MM.1S (cell line): ENCODE measurements at regions not wholly inside any gene's neighbourhood (a gene's known extent, or its start where the extent isn't known, plus 50 kb on each side); places are given as distances from the start of the nearest gene placed in this dataset.
A peak's percentile ranks its signal among the peaks of the same experiment; 100 is the strongest.
"Not testable (repeated sequence)": the region's sequence is repeated elsewhere in the genome, so short reads cannot be mapped to it uniquely, and the experiment has no call there.

ENCODE experiments used
- DNase-seq: peaks from one replicate; pipeline ENCODE4 v3.0.0-alpha.2; 2015
- H2AFZ ChIP-seq: fragments of 300-600 bp; sonication (generic); 2 replicates; pipeline ENCODE4 v1.6.0; 2016; ENCODE audit warnings: antibody characterized with exemption, low read length
- H3F3A ChIP-seq: fragments of 300-600 bp; sonication (generic); 2 replicates; pipeline ENCODE4 v1.6.1; 2016; ENCODE audit warnings: mild to moderate bottlenecking, antibody characterized with exemption, low read length, moderate library complexity, mixed read lengths; ENCODE audit not compliant: insufficient read depth
- H3K27ac ChIP-seq: fragments of 300-600 bp; sonication (generic); 2 replicates; pipeline ENCODE4 v1.5.1; 2016; ENCODE audit warnings: mild to moderate bottlenecking, low read length
- H3K27me3 ChIP-seq: fragments of 300-600 bp; sonication (generic); replicated peaks from 2 replicates; pipeline ENCODE4 v1.6.0; 2016; ENCODE audit warnings: low read length; ENCODE audit not compliant: insufficient read depth
- H3K36me3 ChIP-seq: fragments of 300-600 bp; sonication (generic); replicated peaks from 2 replicates; pipeline ENCODE4 v1.6.1; 2016; ENCODE audit warnings: mild to moderate bottlenecking, low read length, mixed read lengths; ENCODE audit not compliant: insufficient read depth
- H3K4me1 ChIP-seq: fragments of 300-600 bp; sonication (generic); 2 replicates; pipeline ENCODE4 v1.6.1; 2016; ENCODE audit warnings: low read length, mixed read lengths
- H3K4me2 ChIP-seq: fragments of 300-600 bp; sonication (generic); 2 replicates; pipeline ENCODE4 v1.6.0; 2016; ENCODE audit warnings: low read depth, low read length
- H3K4me3 ChIP-seq: fragments of 300-600 bp; sonication (generic); 2 replicates; pipeline ENCODE4 v1.5.1; 2016; ENCODE audit warnings: low read length, mixed read lengths
- H3K79me2 ChIP-seq: fragments of 300-600 bp; sonication (generic); 2 replicates; pipeline ENCODE4 v1.6.1; 2016; ENCODE audit warnings: mixed run types, low read length, mixed read lengths
- H3K9ac ChIP-seq: fragments of 300-600 bp; sonication (generic); 2 replicates; pipeline ENCODE4 v1.6.1; 2016; ENCODE audit warnings: low read length, mixed read lengths
- H3K9me2 ChIP-seq: fragments of 300-600 bp; sonication (generic); replicated peaks from 2 replicates; pipeline ENCODE4 v1.6.1; 2016; ENCODE audit warnings: mild to moderate bottlenecking, low read length, mixed read lengths; ENCODE audit not compliant: insufficient read depth
- H3K9me3 ChIP-seq: fragments of 300-600 bp; sonication (generic); replicated peaks from 2 replicates; pipeline ENCODE4 v1.6.1; 2016; ENCODE audit warnings: mild to moderate bottlenecking, low read length, mixed read lengths; ENCODE audit not compliant: insufficient read depth
- H4K20me1 ChIP-seq: fragments of 300-600 bp; sonication (generic); 2 replicates; pipeline ENCODE4 v1.6.1; 2016; ENCODE audit warnings: mild to moderate bottlenecking, low read length, moderate library complexity, mixed read lengths; ENCODE audit not compliant: insufficient read depth
- CTCF ChIP-seq: fragments of 300-600 bp; sonication (generic); IDR thresholded peaks from 2 replicates; pipeline ENCODE4 v1.5.1; 2016; ENCODE audit warnings: antibody characterized with exemption, low read length, mixed read lengths
- EZH2 ChIP-seq: fragments of 300-600 bp; sonication (generic); optimal IDR thresholded peaks from 2 replicates; pipeline ENCODE3; 2017; ENCODE audit warnings: low read depth, mild to moderate bottlenecking, antibody characterized with exemption, low read length, mixed read lengths
- EZH2phosphoT487 ChIP-seq: fragments of 300-600 bp; sonication (generic); IDR thresholded peaks from 2 replicates; pipeline ENCODE4 v1.6.1; 2018; ENCODE audit warnings: antibody characterized with exemption, low read length

DNA sequence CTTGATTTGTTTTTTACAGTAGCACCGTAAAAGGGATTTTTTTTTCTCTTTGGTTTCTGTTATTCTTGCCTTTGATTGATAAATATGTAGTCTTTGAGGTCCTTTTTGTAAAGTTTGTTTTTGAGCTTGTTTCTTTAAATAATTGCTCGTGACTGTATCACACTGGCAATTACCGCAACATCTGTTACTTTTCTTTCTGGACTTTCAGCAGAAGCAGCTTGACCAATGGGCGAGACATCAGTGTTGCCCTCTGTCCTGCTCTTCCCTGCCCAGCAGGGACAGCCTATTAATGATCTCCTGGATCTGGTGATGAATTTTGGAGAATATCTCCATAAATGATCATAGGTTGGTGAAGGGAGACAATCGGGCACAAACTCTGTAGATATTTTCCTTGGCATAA lies 74.9 kb downstream of the TDRD15 start:
- Histone ChIP-seq H3K4me3 (no peak overlapping the region), H3K9ac (no peak overlapping the region), H3K4me2 (peak overlapping the region; percentile 30; the same call in 1 of the 2 replicates), H3K4me1 (no peaks in the 10 kb centered on the region), H3F3A (no peaks in the 10 kb centered on the region), H4K20me1 (no peaks in the 10 kb centered on the region), H2AFZ (no peak overlapping the region), H3K36me3 (no peaks in the 10 kb centered on the region), H3K9me2 (no peaks in the 10 kb centered on the region), H3K27ac (no peak overlapping the region), H3K9me3 (no peaks in the 10 kb centered on the region), H3K27me3 (no peaks in the 10 kb centered on the region), H3K79me2 (no peaks in the 10 kb centered on the region)
- TF ChIP-seq EZH2 (no peak), CTCF (no peak), EZH2phosphoT487 (no peak)
- DNase-seq, result no peak

DNA sequence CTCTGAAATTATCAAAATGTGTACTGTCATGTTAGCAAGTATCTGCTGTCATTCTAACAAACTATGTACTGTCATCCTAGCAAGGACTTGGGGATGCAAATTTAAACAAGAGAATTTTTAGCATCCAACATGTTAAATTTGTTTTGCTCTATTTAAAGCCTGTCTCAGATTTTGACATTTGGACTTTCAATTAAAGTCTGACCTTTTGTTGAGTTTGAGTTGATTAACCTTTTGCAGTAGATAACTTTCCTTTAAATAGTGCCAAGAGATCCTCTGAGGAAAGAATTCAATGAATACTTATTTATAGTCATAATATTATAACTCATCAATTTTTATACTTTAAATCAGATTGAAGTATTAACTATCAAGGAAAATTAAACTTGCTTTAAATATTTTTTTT lies 80.2 kb downstream of the TDRD15 start:
- no peak overlapping the region for H3K4me2 ChIP-seq
- H4K20me1 ChIP-seq, result no peaks in the 10 kb centered on the region
- H3K4me3 ChIP-seq, result no peak overlapping the region
- no peaks in the 10 kb centered on the region for H3K9me3 ChIP-seq
- TF ChIP-seq EZH2phosphoT487 (no peak), CTCF (no peak), EZH2 (no peak)
- no peak overlapping the region for H3K27ac ChIP-seq
- H2AFZ ChIP-seq, result no peak overlapping the region
- no peaks in the 10 kb centered on the region for H3K36me3 ChIP-seq
- H3K27me3 ChIP-seq, result no peaks in the 10 kb centered on the region
- H3K79me2 ChIP-seq, result no peaks in the 10 kb centered on the region
- DNase-seq, result no peak
- H3K4me1 ChIP-seq, result no peaks in the 10 kb centered on the region
- no peak overlapping the region for H3K9ac ChIP-seq
- no peaks in the 10 kb centered on the region for H3F3A ChIP-seq
- H3K9me2 ChIP-seq, result no peaks in the 10 kb centered on the region

GRCh38 chr2:21214085-21214484 lies 90.3 kb downstream of the TDRD15 start:
- not testable (repeated sequence) for H3K36me3 ChIP-seq, H3K4me1 ChIP-seq, H3K4me2 ChIP-seq, H3K79me2 ChIP-seq, H3K9ac ChIP-seq, DNase-seq, H3K9me3 ChIP-seq, H3K27me3 ChIP-seq, H4K20me1 ChIP-seq, H3F3A ChIP-seq, H2AFZ ChIP-seq, H3K4me3 ChIP-seq, H3K27ac ChIP-seq, H3K9me2 ChIP-seq

DNA sequence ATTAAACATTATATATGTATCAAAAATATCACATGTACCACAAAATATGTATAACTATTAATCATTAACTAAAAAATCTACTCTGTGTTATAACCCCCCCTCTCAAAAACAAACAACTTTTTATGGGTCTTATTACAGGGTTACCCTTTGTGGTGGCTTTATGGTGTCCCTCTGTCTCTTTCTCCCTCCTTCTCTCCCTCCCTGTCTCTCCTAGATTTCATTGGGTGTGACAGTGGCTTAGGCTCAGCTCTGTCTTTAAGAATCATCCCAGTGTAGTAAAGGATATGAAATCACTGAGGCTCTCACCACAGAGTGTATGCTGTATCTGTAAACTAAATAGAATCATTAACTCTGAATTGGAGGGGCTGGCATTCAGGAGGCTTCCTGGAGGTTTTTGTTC lies 93.7 kb downstream of the TDRD15 start:
- no peaks in the 10 kb centered on the region for H3K4me1 ChIP-seq
- H3K79me2 ChIP-seq, result no peaks in the 10 kb centered on the region
- no peaks in the 10 kb centered on the region for H3K9me3 ChIP-seq
- no peak overlapping the region for H3K9ac ChIP-seq
- H4K20me1 ChIP-seq, result no peaks in the 10 kb centered on the region
- no peaks in the 10 kb centered on the region for H3K36me3 ChIP-seq
- no peak overlapping the region for H3K4me3 ChIP-seq
- H3F3A ChIP-seq, result no peaks in the 10 kb centered on the region
- DNase-seq, result no peak
- no peak overlapping the region for H2AFZ ChIP-seq
- no peak overlapping the region for H3K27ac ChIP-seq
- no peaks in the 10 kb centered on the region for H3K9me2 ChIP-seq
- no peaks in the 10 kb centered on the region for H3K27me3 ChIP-seq
- H3K4me2 ChIP-seq, result no peak overlapping the region
- TF ChIP-seq EZH2 (no peak), EZH2phosphoT487 (no peak), CTCF (no peak)
